Hepatocyte (in vitro differentiated cells): ENCODE measurements at regions not wholly inside any gene's neighbourhood (a gene's known extent, or its start where the extent isn't known, plus 50 kb on each side); places are given as distances from the start of the nearest gene placed in this dataset.

ENCODE experiments used
- DNase-seq: peaks from one replicate; pipeline ENCODE4 v3.0.0-alpha.2; 2016; ENCODE audit warnings: low spot score
- H2AFZ ChIP-seq: fragments of 200-600 bp; sonication (generic); 2 replicates; pipeline ENCODE4 v1.6.0; 2016; ENCODE audit warnings: antibody characterized with exemption, mild to moderate bottlenecking
- H3K27ac ChIP-seq: fragments of 200-600 bp; sonication (generic); 2 replicates; pipeline ENCODE4 v1.5.1; 2016; ENCODE audit warnings: mild to moderate bottlenecking
- H3K27me3 ChIP-seq: fragments of 200-600 bp; sonication (generic); 2 replicates; pipeline ENCODE4 v1.6.1; 2016
- H3K36me3 ChIP-seq: fragments of 200-600 bp; sonication (generic); replicated peaks from 2 replicates; pipeline ENCODE4 v1.5.1; 2016; ENCODE audit warnings: low read depth; ENCODE audit not compliant: insufficient read depth
- H3K4me1 ChIP-seq: fragments of 200-600 bp; sonication (generic); 2 replicates; pipeline ENCODE4 v1.5.1; 2016; ENCODE audit warnings: mild to moderate bottlenecking, moderate library complexity; ENCODE audit not compliant: insufficient read depth
- H3K4me2 ChIP-seq: fragments of 200-600 bp; sonication (generic); 2 replicates; pipeline ENCODE4 v1.6.0; 2016
- H3K4me3 ChIP-seq: fragments of 200-600 bp; sonication (generic); 2 replicates; pipeline ENCODE4 v1.5.1; 2016; ENCODE audit warnings: mild to moderate bottlenecking
- H3K79me2 ChIP-seq: fragments of 200-600 bp; sonication (generic); 2 replicates; pipeline ENCODE4 v1.6.0; 2017; ENCODE audit warnings: mild to moderate bottlenecking
- H3K9me2 ChIP-seq: fragments of 200-600 bp; sonication (generic); replicated peaks from 2 replicates; pipeline ENCODE4 v1.6.0; 2017; ENCODE audit warnings: mild to moderate bottlenecking; ENCODE audit not compliant: insufficient read depth
- H3K9me3 ChIP-seq: fragments of 200-600 bp; sonication (generic); 2 replicates; pipeline ENCODE4 v1.5.1; 2016; ENCODE audit warnings: low read depth, mild to moderate bottlenecking
- H4K20me1 ChIP-seq: fragments of 200-600 bp; sonication (generic); 2 replicates; pipeline ENCODE4 v1.6.0; 2016; ENCODE audit warnings: mild to moderate bottlenecking; ENCODE audit not compliant: insufficient read depth, poor library complexity, severe bottlenecking
- CTCF ChIP-seq: fragments of 200-600 bp; sonication (generic); IDR thresholded peaks from 2 replicates; pipeline ENCODE4 v1.5.1; 2016; ENCODE audit warnings: antibody characterized with exemption, mild to moderate bottlenecking; ENCODE audit not compliant: poor library complexity
- EZH2 ChIP-seq: fragments of 200-600 bp; sonication (generic); IDR thresholded peaks from 2 replicates; pipeline ENCODE4 v1.6.1; 2016; ENCODE audit warnings: antibody characterized with exemption, mild to moderate bottlenecking, borderline replicate concordance
- EZH2phosphoT487 ChIP-seq: fragments of 200-600 bp; sonication (generic); IDR thresholded peaks from one replicate; pipeline ENCODE4 v1.6.1; 2018; ENCODE audit warnings: antibody characterized with exemption, mild to moderate bottlenecking, low read depth, moderate library complexity; ENCODE audit not compliant: unreplicated experiment, severe bottlenecking
- WGBS: methylation state at CpG from one replicate; pipeline ENCODE4 v1.1.6; 2016; ENCODE audit warnings: low lambda C conversion rate; ENCODE audit errors: missing lambda C conversion rate; 5-methylcytosine and 5-hydroxymethylcytosine counted together

GRCh38 chr14:101150039-101150610 lies 246.6 kb upstream of the RTL1 start:
- Histone ChIP-seq H3K9me2 (no peaks in the 10 kb centered on the region), H3K27ac (no peak overlapping the region), H3K79me2 (no peaks in the 10 kb centered on the region), H2AFZ (no peak overlapping the region), H3K36me3 (no peaks in the 10 kb centered on the region), H4K20me1 (no peaks in the 10 kb centered on the region), H3K9me3 (peaks cover 7% of the 10 kb centered on the region), H3K27me3 (no peaks in the 10 kb centered on the region), H3K4me2 (no peak overlapping the region), H3K4me1 (no peaks in the 10 kb centered on the region), H3K4me3 (no peak overlapping the region)
- 80% methylated on average over 6 of the region's 6 CpGs for WGBS
- DNase-seq = no peak
- TF ChIP-seq CTCF (no peak), EZH2 (no peak), EZH2phosphoT487 (no peak)

- Histone ChIP-seq H3K4me1 (no peaks in the 10 kb centered on the region), H3K27me3 (no peaks in the 10 kb centered on the region), H3K27ac (no peak overlapping the region), H3K9me3 (peaks cover 7% of the 10 kb centered on the region), H3K36me3 (no peaks in the 10 kb centered on the region), H3K79me2 (no peaks in the 10 kb centered on the region), H4K20me1 (no peaks in the 10 kb centered on the region), H2AFZ (no peak overlapping the region), H3K4me2 (no peak overlapping the region), H3K4me3 (no peak overlapping the region), H3K9me2 (no peaks in the 10 kb centered on the region)
- TF ChIP-seq CTCF (no peak), EZH2 (no peak), EZH2phosphoT487 (no peak)
- 74% methylated on average over 18 of the region's 28 CpGs for WGBS
- DNase-seq = no peak
Measured at GRCh38 chr14:101151226-101151926, 247.9 kb upstream of the RTL1 start.

GRCh38 chr14:101151927-101152305 lies 248.4 kb upstream of the RTL1 start:
- H4K20me1 ChIP-seq = no peaks in the 10 kb centered on the region
- no peak overlapping the region for H3K27ac ChIP-seq
- TF ChIP-seq CTCF = no peak
- TF ChIP-seq EZH2phosphoT487 = no peak
- no peak for TF ChIP-seq EZH2
- no peaks in the 10 kb centered on the region for H3K27me3 ChIP-seq
- WGBS = 97% methylated on average over 18 of the region's 18 CpGs
- H3K9me2 ChIP-seq = no peaks in the 10 kb centered on the region
- peaks cover 7% of the 10 kb centered on the region for H3K9me3 ChIP-seq
- no peak for DNase-seq
- no peaks in the 10 kb centered on the region for H3K79me2 ChIP-seq
- no peaks in the 10 kb centered on the region for H3K36me3 ChIP-seq
- H3K4me1 ChIP-seq = no peaks in the 10 kb centered on the region
- H2AFZ ChIP-seq = no peak overlapping the region
- no peak overlapping the region for H3K4me2 ChIP-seq
- H3K4me3 ChIP-seq = no peak overlapping the region
